Breast epithelium (tissue), 3 donors: ENCODE measurements at regions not wholly inside any gene's neighbourhood (a gene's known extent, or its start where the extent isn't known, plus 50 kb on each side); places are given as distances from the start of the nearest gene placed in this dataset.

Experiments
- CTCF ChIP-seq, 3 donors: fragments of 450-650 bp; IDR thresholded peaks; one replicate each; pipeline ENCODE4 v1.5.1; 2016 to 2017; ENCODE audit warnings: antibody characterized with exemption in 3 of 3, mild to moderate bottlenecking in 3 of 3, moderate library complexity in 3 of 3
- POLR2A ChIP-seq: fragments of 450-650 bp; IDR thresholded peaks from one replicate; pipeline ENCODE4 v1.6.1; 2016; ENCODE audit warnings: antibody characterized with exemption, mild to moderate bottlenecking, moderate library complexity
- POLR2AphosphoS5 ChIP-seq, 3 donors: sonication (generic); formaldehyde crosslinking; IDR thresholded peaks; one replicate each; pipeline ENCODE4 v1.6.1; 2017; ENCODE audit warnings: antibody characterized with exemption in 3 of 3

DNA sequence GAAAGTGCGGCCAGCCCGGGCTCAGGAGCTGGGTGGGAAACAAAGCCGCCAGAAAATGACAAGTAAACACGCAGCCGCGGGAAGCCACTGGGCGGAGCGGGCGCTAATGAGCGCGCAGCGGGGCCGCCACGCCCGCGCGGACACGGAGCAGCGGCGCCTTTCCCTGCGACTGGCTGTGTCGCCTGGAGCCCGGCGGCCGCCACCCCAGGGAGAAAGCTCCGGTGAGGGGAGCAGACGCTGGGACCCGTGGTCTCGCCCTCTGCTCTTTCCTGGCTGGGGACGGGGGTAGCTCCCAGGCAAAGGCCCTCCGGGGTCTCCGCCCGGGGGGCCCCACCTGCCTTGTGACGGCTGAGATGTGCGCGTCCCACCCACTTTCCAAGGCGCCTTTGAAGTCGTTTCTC, 54.9 kb downstream of the PRR18 start:
- TF ChIP-seq CTCF (IDR thresholded peaks at IDR 0.05) (no peak), POLR2AphosphoS5 (IDR thresholded peaks at IDR 0.05) (no peak), POLR2A (no peak)
